ENCODE measurements at regions not wholly inside any gene's neighbourhood (a gene's known extent, or its start where the extent isn't known, plus 50 kb on each side); places are given as distances from the start of the nearest gene placed in this dataset.
"Not testable (repeated sequence)": the region's sequence is repeated elsewhere in the genome, so short reads cannot be mapped to it uniquely, and the experiment has no call there.

GRCh38 chr10:28445516-28445915, 87.4 kb upstream of the WAC start:
- no peak for DNase-seq

GRCh38 chr10:28449382-28449781, 83.5 kb upstream of the WAC start:
- no peak for DNase-seq

GRCh38 chr10:28449926-28450325, 83.0 kb upstream of the WAC start:
- DNase-seq = peak in 1 of 14 donors; percentile 24

- DNase-seq = no peak
Measured at GRCh38 chr10:28453926-28454325, 79.0 kb upstream of the WAC start.

GRCh38 chr10:28457110-28457509, 75.8 kb upstream of the WAC start:
- no peak for DNase-seq

GRCh38 chr10:28457873-28458272, 75.0 kb upstream of the WAC start:
- DNase-seq = not testable (repeated sequence)

- DNase-seq = no peak
Measured at GRCh38 chr10:28459453-28460144, 73.3 kb upstream of the WAC start.

- peak in 1 of 14 donors; percentile 76 for DNase-seq
Measured at GRCh38 chr10:28463141-28463540, 69.8 kb upstream of the WAC start.

- DNase-seq = peak in 3 of 14 donors; percentile 15 to 99 (median 28)
Measured at GRCh38 chr10:28463676-28464395, 69.1 kb upstream of the WAC start.

- peak in 1 of 14 donors; percentile 42 for DNase-seq
Measured at GRCh38 chr10:28467615-28468014, 65.3 kb upstream of the WAC start.

GRCh38 chr10:28468707-28469483, 64.0 kb upstream of the WAC start:
- no peak for DNase-seq

GRCh38 chr10:28470873-28471651, 61.9 kb upstream of the WAC start:
- no peak for DNase-seq

- peak in 1 of 14 donors; percentile 94 for DNase-seq
Measured at GRCh38 chr10:28471652-28472050, 61.3 kb upstream of the WAC start.

- DNase-seq = no peak
Measured at GRCh38 chr10:28478646-28479045, 54.3 kb upstream of the WAC start.

GRCh38 chr10:28479425-28479865, 53.5 kb upstream of the WAC start:
- DNase-seq = no peak

GRCh38 chr10:28479927-28480627, 52.8 kb upstream of the WAC start:
- DNase-seq = no peak

GRCh38 chr10:28480628-28480965, 52.3 kb upstream of the WAC start:
- DNase-seq = peak in 1 of 14 donors; percentile 96

GRCh38 chr10:28481346-28481745, 51.6 kb upstream of the WAC start:
- DNase-seq = not testable (repeated sequence)

- no peak for DNase-seq
Measured at GRCh38 chr10:28481968-28482367, 51.0 kb upstream of the WAC start.

All from C1 segment of cervical spinal cord (tissue), 14 donors.